ENCODE measurements at regions not wholly inside any gene's neighbourhood (a gene's known extent, or its start where the extent isn't known, plus 50 kb on each side); places are given as distances from the start of the nearest gene placed in this dataset.

- H3K9me3 ChIP-seq (ENCODE audit: control insufficient read depth, low read depth, low read length) = no peaks in the 10 kb centered on the region
- WGBS (ENCODE audit: extremely low coverage, insufficient read length, low lambda C conversion rate) = no CpG with 5 or more reads among the region's 2 CpGs
These were observed 2046.8 kb upstream of the CDH9 start for GRCh38 chr5:29085142-29085541.

More at GRCh38 chr5:29085142-29085541, 2046.8 kb upstream of the CDH9 start:
- no peak overlapping the region for H3K27ac Mint-ChIP-seq
- H2AFZ ChIP-seq (ENCODE audit: low read length) = no peak overlapping the region
- H3K4me2 ChIP-seq (ENCODE audit: insufficient read depth, insufficient read length, low read length) = no peak overlapping the region
- no peaks in the 10 kb centered on the region; a peak in 1 of 7 replicates for H3K36me3 Mint-ChIP-seq (ENCODE audit: insufficient read depth in 1 of 3, low read depth in 3 of 3)
- no peak overlapping the region for H2BK20ac ChIP-seq (ENCODE audit: low read depth, low read length, poor library complexity, severe bottlenecking)
- no peak overlapping the region for H3K14ac ChIP-seq (ENCODE audit: insufficient read depth, low read length)
- H3K9ac ChIP-seq (ENCODE audit: extremely low read depth, insufficient read length, low read length) = no peak overlapping the region
- H3K23ac ChIP-seq (ENCODE audit: insufficient read length, low read depth, low read length) = no peak overlapping the region
- H3K4me1 ChIP-seq (ENCODE audit: insufficient read depth, low read length) = no peaks in the 10 kb centered on the region
- H3K4me1 Mint-ChIP-seq = peaks cover 0 to 2% of the 10 kb centered on the region in 2 experiments; a peak in 2 of 4 replicates
- H3K27ac ChIP-seq (ENCODE audit: insufficient read length, low read depth, low read length) = no peak overlapping the region
- no peak overlapping the region for H2AK5ac ChIP-seq (ENCODE audit: insufficient read length, low read length)
- H3K27me3 ChIP-seq (ENCODE audit: insufficient read depth, low read length) = no peaks in the 10 kb centered on the region
- no peaks in the 10 kb centered on the region for H3K79me2 ChIP-seq (ENCODE audit: insufficient read depth, low read length)
- no peak overlapping the region for H2BK5ac ChIP-seq (ENCODE audit: insufficient read length, low read length)
- no peak overlapping the region for H2BK120ac ChIP-seq (ENCODE audit: low read depth, low read length, poor library complexity, severe bottlenecking)
- no peaks in the 10 kb centered on the region for H3K79me1 ChIP-seq (ENCODE audit: insufficient read depth, low read depth, low read length, poor library complexity, severe bottlenecking)
- no peaks in the 10 kb centered on the region for H3K9me3 Mint-ChIP-seq
- H4K20me1 ChIP-seq (ENCODE audit: control insufficient read depth, insufficient read depth, insufficient read length) = no peaks in the 10 kb centered on the region
- H2BK15ac ChIP-seq (ENCODE audit: low read depth, low read length) = no peak overlapping the region
- H4K8ac ChIP-seq (replicated peaks; ENCODE audit: insufficient read length, low read depth, low read length) = no peak overlapping the region
- no peak overlapping the region for H4K91ac ChIP-seq (ENCODE audit: insufficient read length, low read depth, low read length)
- H3K4me3 Mint-ChIP-seq = no peak overlapping the region
- no peak overlapping the region for H3K56ac ChIP-seq (ENCODE audit: insufficient read length, low read depth, low read length)
- TF ChIP-seq CTCF (conservative IDR thresholded peaks at IDR 0.05) = no peak
- no peaks in the 10 kb centered on the region for H3K23me2 ChIP-seq (ENCODE audit: insufficient read length, low read depth, low read length, poor library complexity, severe bottlenecking)
- H3K18ac ChIP-seq (ENCODE audit: insufficient read length, low read depth, low read length) = no peak overlapping the region
- H2BK12ac ChIP-seq (ENCODE audit: insufficient read length, low read depth, low read length) = no peak overlapping the region
- H3K27me3 Mint-ChIP-seq (ENCODE audit: low read depth) = no peaks in the 10 kb centered on the region
- DNase-seq = no peak
- no peak overlapping the region for H4K5ac ChIP-seq (ENCODE audit: insufficient read length, low read depth, low read length)
- H3K4ac ChIP-seq (ENCODE audit: low read depth, low read length) = no peak overlapping the region
- no peak overlapping the region for H3T11ph ChIP-seq (ENCODE audit: low read length)

Measured in H9 (cell line).